HG03196 (cell line): ENCODE measurements at regions not wholly inside any gene's neighbourhood (a gene's known extent, or its start where the extent isn't known, plus 50 kb on each side); places are given as distances from the start of the nearest gene placed in this dataset.

Source experiments
- ATAC-seq: cut with Tn5 transposase; IDR thresholded peaks from one replicate; pipeline ENCODE4 v1.9.1; 2021; ENCODE audit not compliant: unreplicated experiment

GRCh38 chr3:3689601-3690375 lies 109.4 kb upstream of the LRRN1 start:
- no peak for ATAC-seq

GRCh38 chr3:3686907-3687648 lies 112.2 kb upstream of the LRRN1 start:
- ATAC-seq, result no peak

GRCh38 chr3:3685721-3686120 lies 113.5 kb upstream of the LRRN1 start:
- no peak for ATAC-seq

GRCh38 chr3:3683261-3683660 lies 116.0 kb upstream of the LRRN1 start:
- no peak for ATAC-seq

- no peak for ATAC-seq
These were observed 123.4 kb upstream of the LRRN1 start for GRCh38 chr3:3675801-3676200.

GRCh38 chr3:3675186-3675585 lies 124.0 kb upstream of the LRRN1 start:
- ATAC-seq, result no peak

- peak; percentile 97 for ATAC-seq
These were observed 132.6 kb upstream of the LRRN1 start for GRCh38 chr3:3666664-3667063.

- ATAC-seq, result peak; percentile 30
These were observed 133.1 kb upstream of the LRRN1 start for GRCh38 chr3:3665961-3666640.

- no peak for ATAC-seq
These were observed 133.7 kb upstream of the LRRN1 start for GRCh38 chr3:3665546-3665945.

GRCh38 chr3:3664935-3665334 lies 134.3 kb upstream of the LRRN1 start:
- ATAC-seq, result no peak

- no peak for ATAC-seq
These were observed 136.6 kb upstream of the LRRN1 start for GRCh38 chr3:3662610-3663009.

- ATAC-seq, result no peak
These were observed 144.3 kb upstream of the LRRN1 start for GRCh38 chr3:3654916-3655315.

- ATAC-seq, result no peak
These were observed 150.1 kb upstream of the LRRN1 start for GRCh38 chr3:3648988-3649679.

GRCh38 chr3:3646934-3647333 lies 152.3 kb upstream of the LRRN1 start:
- ATAC-seq, result no peak

GRCh38 chr3:3646103-3646844 lies 153.0 kb upstream of the LRRN1 start:
- ATAC-seq, result peak; percentile 60

GRCh38 chr3:3641877-3642455 lies 157.3 kb upstream of the LRRN1 start:
- no peak for ATAC-seq

GRCh38 chr3:3639078-3639477 lies 160.2 kb upstream of the LRRN1 start:
- ATAC-seq, result no peak

- no peak for ATAC-seq
These were observed 162.4 kb upstream of the LRRN1 start for GRCh38 chr3:3636815-3637214.

- no peak for ATAC-seq
These were observed 164.1 kb upstream of the LRRN1 start for GRCh38 chr3:3635109-3635508.

GRCh38 chr3:3634326-3634725 lies 164.9 kb upstream of the LRRN1 start:
- no peak for ATAC-seq
